AG04449 (cell line): ENCODE measurements at regions not wholly inside any gene's neighbourhood (a gene's known extent, or its start where the extent isn't known, plus 50 kb on each side); places are given as distances from the start of the nearest gene placed in this dataset.

Experiments
- CTCF ChIA-PET: fragments of 350-600 bp; formaldehyde crosslinking; extraction: SDS; loops from one replicate; lab custom pipeline; 2021; ENCODE audit warnings: antibody characterized with exemption; lab: Yijun Ruan, JAX
- POLR2A ChIA-PET: fragments of 400-600, 350-600 bp; formaldehyde crosslinking; extraction: SDS; loops from one replicate; lab custom pipeline; 2020; ENCODE audit warnings: antibody characterized with exemption, inconsistent platforms; lab: Yijun Ruan, JAX
- DNase-seq: peaks from one replicate; pipeline ENCODE4 v3.0.0-alpha.2; 2010; ENCODE audit warnings: low read depth, low spot score
- H3K4me3 ChIP-seq: 2 replicates; pipeline ENCODE4 v1.5.1; 2011; ENCODE audit warnings: low read depth, mild to moderate bottlenecking, control low read depth, low read length
- TF ChIP-seq, protein P1 (sequence below): IDR thresholded peaks from one replicate; pipeline ENCODE4 v1.5.1; 2011; ENCODE audit warnings: mild to moderate bottlenecking, moderate library complexity, low read length, control low read depth, inconsistent platforms; ENCODE audit not compliant: insufficient read depth; ENCODE audit errors: missing control alignments

DNA sequence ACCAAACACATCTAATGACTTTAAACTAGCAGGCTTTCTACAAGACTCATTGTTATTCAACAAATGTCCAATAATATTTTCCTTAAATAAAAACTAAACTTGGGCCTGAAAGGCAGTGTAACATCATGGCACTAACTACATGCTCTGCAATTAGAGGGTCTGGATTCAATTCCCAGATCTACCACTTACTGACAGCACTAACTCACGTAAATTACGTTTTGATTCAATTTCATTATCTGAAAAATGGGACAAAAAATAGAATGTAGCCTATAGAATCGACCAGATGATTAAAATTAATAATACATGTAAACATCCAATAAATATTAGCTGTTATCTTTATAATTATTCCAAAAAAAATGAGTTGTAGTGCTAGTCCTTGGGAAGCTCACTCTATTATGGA is 98.0 kb upstream of the DDX18 start:
- no peak for DNase-seq
- TF ChIP-seq, protein P1, sequence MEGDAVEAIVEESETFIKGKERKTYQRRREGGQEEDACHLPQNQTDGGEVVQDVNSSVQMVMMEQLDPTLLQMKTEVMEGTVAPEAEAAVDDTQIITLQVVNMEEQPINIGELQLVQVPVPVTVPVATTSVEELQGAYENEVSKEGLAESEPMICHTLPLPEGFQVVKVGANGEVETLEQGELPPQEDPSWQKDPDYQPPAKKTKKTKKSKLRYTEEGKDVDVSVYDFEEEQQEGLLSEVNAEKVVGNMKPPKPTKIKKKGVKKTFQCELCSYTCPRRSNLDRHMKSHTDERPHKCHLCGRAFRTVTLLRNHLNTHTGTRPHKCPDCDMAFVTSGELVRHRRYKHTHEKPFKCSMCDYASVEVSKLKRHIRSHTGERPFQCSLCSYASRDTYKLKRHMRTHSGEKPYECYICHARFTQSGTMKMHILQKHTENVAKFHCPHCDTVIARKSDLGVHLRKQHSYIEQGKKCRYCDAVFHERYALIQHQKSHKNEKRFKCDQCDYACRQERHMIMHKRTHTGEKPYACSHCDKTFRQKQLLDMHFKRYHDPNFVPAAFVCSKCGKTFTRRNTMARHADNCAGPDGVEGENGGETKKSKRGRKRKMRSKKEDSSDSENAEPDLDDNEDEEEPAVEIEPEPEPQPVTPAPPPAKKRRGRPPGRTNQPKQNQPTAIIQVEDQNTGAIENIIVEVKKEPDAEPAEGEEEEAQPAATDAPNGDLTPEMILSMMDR, result no peak
- ChIA-PET CTCF (no interaction called here), POLR2A (no interaction called here)
- H3K4me3 ChIP-seq, result no peak overlapping the region

DNA sequence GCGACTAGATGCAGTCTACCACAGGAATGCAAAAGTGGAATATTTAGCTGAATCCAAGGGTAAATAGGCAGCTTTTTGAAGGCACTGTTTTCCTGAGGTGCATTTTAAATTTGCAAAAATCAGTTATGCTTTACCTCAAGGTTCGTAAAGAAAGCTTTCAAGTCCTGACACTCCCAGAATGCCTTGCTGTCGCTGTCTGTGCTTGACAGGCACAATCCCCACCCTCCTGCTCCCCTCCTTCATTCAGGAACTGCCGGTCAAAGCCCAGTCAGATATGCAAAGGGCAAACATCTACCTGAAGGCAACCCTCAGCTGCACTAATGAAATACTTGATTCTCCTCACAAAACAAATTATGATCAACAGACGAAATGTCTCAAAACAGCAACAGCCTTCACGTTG is 97.4 kb upstream of the DDX18 start:
- CTCF ChIA-PET, result no interaction called here
- DNase-seq, result no peak
- TF ChIP-seq, protein P1, result no peak
- POLR2A ChIA-PET, result no interaction called here
- no peak overlapping the region for H3K4me3 ChIP-seq

DNA sequence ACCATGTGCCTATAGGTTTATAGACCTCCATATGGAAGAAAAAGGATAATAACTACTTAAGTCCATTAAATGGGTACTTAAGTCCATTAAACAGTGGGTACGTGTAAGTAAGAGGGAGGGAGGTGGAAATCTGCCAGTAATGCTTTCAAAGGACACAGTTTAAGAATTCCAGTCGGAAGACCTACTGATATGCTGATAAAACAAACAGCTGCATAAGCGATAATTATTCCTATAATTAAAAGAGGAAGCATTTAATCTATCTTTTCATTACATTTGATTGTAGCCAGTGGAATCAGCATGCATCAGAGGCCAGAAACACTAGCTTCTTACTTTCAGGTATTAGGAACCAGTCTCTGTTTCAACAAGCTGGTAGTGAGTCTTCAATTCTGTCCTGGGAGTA is 96.4 kb upstream of the DDX18 start:
- DNase-seq, result no peak
- no peak overlapping the region for H3K4me3 ChIP-seq
- TF ChIP-seq, protein P1, result no peak
- POLR2A ChIA-PET, result no interaction called here
- CTCF ChIA-PET, result no interaction called here

DNA sequence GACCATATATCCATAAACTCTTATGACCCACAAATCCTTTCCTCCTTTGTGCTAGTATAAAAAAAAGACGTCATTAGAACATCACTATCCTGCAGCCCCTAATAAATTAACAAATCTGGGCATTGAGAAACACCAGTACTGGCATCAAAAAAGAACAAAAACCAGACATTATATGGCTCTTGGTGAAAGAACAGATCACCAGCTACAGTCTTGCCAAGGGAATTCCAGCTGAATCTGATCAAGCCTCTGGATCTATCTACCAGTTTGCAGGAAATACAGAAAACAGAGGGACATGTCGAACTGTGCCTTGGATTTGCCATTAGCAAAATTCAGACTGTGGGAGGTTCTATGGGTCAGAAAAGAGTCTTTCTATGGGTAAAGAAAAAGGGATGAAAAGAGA is 93.7 kb upstream of the DDX18 start:
- POLR2A ChIA-PET, result no interaction called here
- CTCF ChIA-PET, result no interaction called here
- no peak overlapping the region for H3K4me3 ChIP-seq
- DNase-seq, result no peak
- TF ChIP-seq, protein P1, result no peak

DNA sequence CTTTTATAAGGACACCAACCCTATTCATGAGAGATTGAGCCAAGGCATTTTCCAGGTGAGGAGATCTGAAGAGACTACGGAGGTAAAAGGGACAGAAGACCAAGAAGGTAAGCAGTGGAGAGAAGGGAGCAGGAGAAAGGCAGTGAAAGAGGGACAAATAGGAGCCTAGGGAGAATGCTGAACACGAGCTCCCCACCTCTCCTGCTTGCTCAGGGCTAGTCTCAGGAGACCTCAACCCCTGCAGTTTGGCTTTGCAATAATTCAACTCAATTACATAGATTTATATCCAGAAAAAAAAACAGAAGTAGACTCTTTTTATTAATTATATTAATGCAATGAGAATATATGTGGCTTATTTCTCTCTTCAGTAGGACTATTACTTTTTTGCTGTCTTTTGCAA is 91.0 kb upstream of the DDX18 start:
- no peak overlapping the region for H3K4me3 ChIP-seq
- ChIA-PET CTCF (no interaction called here), POLR2A (no interaction called here)
- TF ChIP-seq, protein P1, result no peak
- no peak for DNase-seq

DNA sequence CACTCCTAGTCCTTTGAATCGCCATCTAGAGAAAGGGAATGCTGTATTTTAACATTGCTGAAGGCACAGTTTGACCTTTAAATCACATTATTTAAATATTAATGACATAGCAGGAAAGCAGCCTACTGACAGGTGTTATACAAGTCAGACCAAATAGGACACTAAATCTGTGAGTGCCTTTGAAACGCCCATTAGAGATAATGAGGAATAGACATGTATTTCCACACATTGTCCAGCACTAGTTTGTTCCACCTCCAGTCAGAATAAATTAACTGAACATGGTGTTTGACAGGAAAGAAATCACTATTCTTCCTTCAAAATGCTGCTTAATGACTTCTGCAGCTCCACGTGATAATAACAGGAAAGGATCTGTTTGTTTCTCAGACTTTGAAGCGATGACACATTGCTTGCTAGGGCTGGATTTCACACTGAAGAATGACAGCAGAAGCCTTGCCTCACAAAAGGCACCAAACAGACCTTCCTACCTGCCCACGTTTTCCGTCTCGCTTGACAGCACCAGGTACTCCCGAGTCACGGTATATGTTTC is 90.5 kb upstream of the DDX18 start:
- H3K4me3 ChIP-seq, result no peak overlapping the region
- no peak for DNase-seq
- CTCF ChIA-PET, result no interaction called here
- POLR2A ChIA-PET, result no interaction called here
- TF ChIP-seq, protein P1, result no peak
